NCI-H82 (cell line): ENCODE measurements at regions not wholly inside any gene's neighbourhood (a gene's known extent, or its start where the extent isn't known, plus 50 kb on each side); places are given as distances from the start of the nearest gene placed in this dataset.
A peak's percentile ranks its signal among the peaks of the same experiment; 100 is the strongest.

Source experiments
- DNase-seq: peaks from one replicate; lab custom pipeline; 2025; lab: John Stamatoyannopoulos, UW

GRCh38 chr3:151992326-151993041, 119.0 kb downstream of the SUCNR1 start:
- no peak for DNase-seq

- DNase-seq = no peak
These were observed 121.6 kb downstream of the SUCNR1 start for GRCh38 chr3:151995091-151995490.

- no peak for DNase-seq
These were observed 125.3 kb downstream of the SUCNR1 start for GRCh38 chr3:151998744-151999143.

- DNase-seq = no peak
These were observed 126.5 kb downstream of the SUCNR1 start for GRCh38 chr3:151999936-152000335.

GRCh38 chr3:152011812-152012735, 138.6 kb downstream of the SUCNR1 start:
- no peak for DNase-seq

GRCh38 chr3:152019508-152019907, 146.1 kb downstream of the SUCNR1 start:
- DNase-seq = no peak

GRCh38 chr3:152021951-152022461, 148.6 kb downstream of the SUCNR1 start:
- DNase-seq = no peak

GRCh38 chr3:152026033-152026556, 152.7 kb downstream of the SUCNR1 start:
- DNase-seq = no peak

GRCh38 chr3:152030320-152030719, 156.9 kb downstream of the SUCNR1 start:
- peak; percentile 14 for DNase-seq

GRCh38 chr3:152031321-152031720, 157.9 kb downstream of the SUCNR1 start:
- no peak for DNase-seq

GRCh38 chr3:152037297-152037696, 163.9 kb downstream of the SUCNR1 start:
- DNase-seq = no peak

GRCh38 chr3:152037953-152038352, 164.5 kb downstream of the SUCNR1 start:
- no peak for DNase-seq

- no peak for DNase-seq
These were observed 165.0 kb downstream of the SUCNR1 start for GRCh38 chr3:152038490-152038889.

GRCh38 chr3:152039887-152040286, 166.4 kb downstream of the SUCNR1 start:
- no peak for DNase-seq

- no peak for DNase-seq
These were observed 166.9 kb downstream of the SUCNR1 start for GRCh38 chr3:152040319-152040718.

- no peak for DNase-seq
These were observed 170.2 kb downstream of the SUCNR1 start for GRCh38 chr3:152043620-152044019.

GRCh38 chr3:152046280-152046679, 172.8 kb downstream of the SUCNR1 start:
- DNase-seq = no peak

GRCh38 chr3:152047465-152047864, 174.0 kb downstream of the SUCNR1 start:
- no peak for DNase-seq

- DNase-seq = no peak
These were observed 175.4 kb downstream of the SUCNR1 start for GRCh38 chr3:152048831-152049230.

- DNase-seq = no peak
These were observed 177.5 kb downstream of the SUCNR1 start for GRCh38 chr3:152050903-152051302.

GRCh38 chr3:152051501-152052404, 178.3 kb downstream of the SUCNR1 start:
- DNase-seq = no peak

- no peak for DNase-seq
These were observed 180.4 kb downstream of the SUCNR1 start for GRCh38 chr3:152053866-152054265.
